GM12873 (cell line): ENCODE measurements at regions not wholly inside any gene's neighbourhood (a gene's known extent, or its start where the extent isn't known, plus 50 kb on each side); places are given as distances from the start of the nearest gene placed in this dataset.

ENCODE experiments used
- TF ChIP-seq, protein P1 (sequence below): IDR thresholded peaks from 2 replicates; pipeline ENCODE4 v1.5.1; 2012; ENCODE audit warnings: low read depth, mild to moderate bottlenecking, moderate library complexity, low read length, control low read depth; ENCODE audit not compliant: insufficient read depth; ENCODE audit errors: missing control alignments

GRCh38 chr22:49683032-49683431, 144.6 kb downstream of the BRD1 start:
- TF ChIP-seq, protein P1, sequence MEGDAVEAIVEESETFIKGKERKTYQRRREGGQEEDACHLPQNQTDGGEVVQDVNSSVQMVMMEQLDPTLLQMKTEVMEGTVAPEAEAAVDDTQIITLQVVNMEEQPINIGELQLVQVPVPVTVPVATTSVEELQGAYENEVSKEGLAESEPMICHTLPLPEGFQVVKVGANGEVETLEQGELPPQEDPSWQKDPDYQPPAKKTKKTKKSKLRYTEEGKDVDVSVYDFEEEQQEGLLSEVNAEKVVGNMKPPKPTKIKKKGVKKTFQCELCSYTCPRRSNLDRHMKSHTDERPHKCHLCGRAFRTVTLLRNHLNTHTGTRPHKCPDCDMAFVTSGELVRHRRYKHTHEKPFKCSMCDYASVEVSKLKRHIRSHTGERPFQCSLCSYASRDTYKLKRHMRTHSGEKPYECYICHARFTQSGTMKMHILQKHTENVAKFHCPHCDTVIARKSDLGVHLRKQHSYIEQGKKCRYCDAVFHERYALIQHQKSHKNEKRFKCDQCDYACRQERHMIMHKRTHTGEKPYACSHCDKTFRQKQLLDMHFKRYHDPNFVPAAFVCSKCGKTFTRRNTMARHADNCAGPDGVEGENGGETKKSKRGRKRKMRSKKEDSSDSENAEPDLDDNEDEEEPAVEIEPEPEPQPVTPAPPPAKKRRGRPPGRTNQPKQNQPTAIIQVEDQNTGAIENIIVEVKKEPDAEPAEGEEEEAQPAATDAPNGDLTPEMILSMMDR: no peak

DNA sequence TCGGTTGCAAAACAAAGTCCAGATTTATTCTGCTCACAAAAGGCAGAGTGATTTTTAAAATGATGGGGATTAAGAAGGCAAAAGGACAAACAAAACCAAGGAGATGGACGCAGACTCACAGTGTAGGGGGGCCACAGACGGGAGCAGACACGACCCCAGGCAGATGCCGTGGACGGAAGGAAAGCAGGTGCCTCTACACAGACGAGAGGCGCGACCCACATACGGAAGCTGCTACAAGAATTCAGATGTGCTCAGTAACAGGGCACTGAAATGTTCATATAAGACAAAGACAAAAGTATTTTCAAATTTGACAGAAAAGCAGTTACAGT, 148.9 kb downstream of the BRD1 start:
- TF ChIP-seq, protein P1: no peak

DNA sequence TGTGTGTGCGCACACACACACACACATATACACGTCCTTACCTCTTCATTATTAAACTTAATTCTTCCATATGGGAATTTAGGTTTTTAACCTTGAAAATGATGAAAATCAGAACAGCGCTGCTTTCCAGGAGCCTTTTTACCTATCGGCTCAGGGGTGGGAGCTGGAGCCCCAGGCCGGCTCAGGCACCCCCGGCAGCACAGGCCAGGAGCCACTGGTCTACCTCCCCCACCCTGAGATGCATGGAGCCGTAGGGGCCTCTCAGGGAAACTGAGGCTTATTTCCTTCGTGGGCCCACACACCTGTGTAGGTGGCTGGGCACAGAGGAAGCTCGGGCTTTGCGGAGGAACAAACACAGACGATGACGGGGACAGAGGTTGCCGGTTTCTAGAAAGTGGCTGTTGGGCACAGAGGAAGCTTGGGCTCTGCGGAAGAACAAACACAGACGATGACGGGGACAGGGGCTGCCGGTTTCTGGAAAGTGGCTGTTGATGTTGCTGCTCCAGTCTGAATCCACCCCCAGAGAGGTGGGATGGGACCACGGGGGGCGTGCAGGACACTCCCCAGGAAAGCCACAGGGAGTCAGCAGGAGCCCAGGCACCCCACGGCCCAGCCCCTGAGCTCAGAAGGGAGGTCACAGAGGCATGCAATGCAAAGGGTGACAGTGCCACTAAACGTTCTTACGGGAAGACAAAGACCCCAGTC, 149.4 kb downstream of the BRD1 start:
- TF ChIP-seq, protein P1: no peak

- TF ChIP-seq, protein P1: no peak
Observed at GRCh38 chr22:49677495-49677889, 150.2 kb downstream of the BRD1 start.

GRCh38 chr22:49676783-49677494, 150.7 kb downstream of the BRD1 start:
- TF ChIP-seq, protein P1: no peak

DNA sequence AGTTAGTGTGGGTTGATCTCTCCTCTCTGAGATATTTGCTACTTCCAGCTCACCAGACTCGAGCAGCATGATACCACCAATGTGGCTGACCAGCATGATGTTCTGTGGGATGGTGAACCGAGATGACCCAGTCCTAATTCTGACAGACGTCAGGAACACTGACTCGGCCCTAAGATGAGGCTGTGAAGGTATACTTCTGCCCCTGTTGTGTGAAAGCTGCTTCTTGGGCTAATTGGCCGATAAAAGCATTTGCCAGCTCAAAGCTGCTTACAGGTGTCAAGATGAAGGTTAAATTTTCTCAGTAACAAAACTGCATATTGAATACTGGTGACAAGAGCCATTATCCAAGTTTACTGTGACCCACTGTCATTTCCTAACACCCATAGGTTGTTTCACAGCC, 151.4 kb downstream of the BRD1 start:
- TF ChIP-seq, protein P1: no peak

DNA sequence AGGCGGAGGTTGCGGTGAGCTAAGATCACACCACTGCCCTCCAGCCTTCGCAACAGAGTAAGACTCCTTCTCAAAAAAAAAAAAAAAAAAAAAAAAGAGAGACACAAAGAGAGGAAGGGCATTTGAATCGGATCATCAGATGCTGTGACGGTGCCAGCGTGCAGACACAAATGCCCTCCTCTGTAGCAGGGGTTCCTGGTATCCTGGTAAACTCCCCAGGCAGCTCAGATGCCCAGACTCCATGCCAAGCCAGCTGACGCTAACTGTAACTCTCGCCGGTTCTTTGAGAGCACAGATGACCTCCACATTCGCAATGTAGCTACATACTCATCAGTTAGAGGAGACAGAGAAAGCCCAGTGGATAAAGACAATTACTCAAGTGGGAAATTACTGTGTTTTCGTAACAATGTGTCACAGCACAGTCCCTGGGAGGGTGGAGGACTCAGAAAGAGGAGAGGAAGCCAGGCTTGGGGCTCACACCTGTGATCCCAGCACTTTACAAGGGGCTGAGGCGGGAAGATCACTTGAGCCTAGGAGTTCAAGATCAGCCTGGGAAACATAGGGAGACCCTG, 153.1 kb downstream of the BRD1 start:
- TF ChIP-seq, protein P1: no peak
